Ascending aorta (tissue), 2 donors: ENCODE measurements at regions not wholly inside any gene's neighbourhood (a gene's known extent, or its start where the extent isn't known, plus 50 kb on each side); places are given as distances from the start of the nearest gene placed in this dataset.

Experiments used
- DNase-seq, 2 donors: peaks; one replicate each; pipeline ENCODE4 v3.0.0-alpha.2; 2019; ENCODE audit warnings: low spot score in 2 of 2
- H3K27ac ChIP-seq, 2 donors: fragments of 200-600 bp; sonication (generic); one replicate each; pipeline ENCODE4 v1.5.1; 2016 to 2017; ENCODE audit warnings: mild to moderate bottlenecking in 1 of 2
- H3K27me3 ChIP-seq: fragments of 200-600 bp; sonication (generic); one replicate; pipeline ENCODE4 v1.5.1; 2017
- H3K36me3 ChIP-seq, 2 donors: fragments of 200-600 bp; sonication (generic); one replicate each; pipeline ENCODE4 v1.5.1; 2016
- H3K4me1 ChIP-seq, 2 donors: fragments of 200-600 bp; sonication (generic); one replicate each; pipeline ENCODE4 v1.5.1; 2016 to 2017; ENCODE audit warnings: mild to moderate bottlenecking in 1 of 2
- H3K4me3 ChIP-seq, 2 donors: fragments of 200-600 bp; sonication (generic); one replicate each; pipeline ENCODE4 v1.5.1; 2016 to 2017; ENCODE audit warnings: mild to moderate bottlenecking in 1 of 2
- H3K9me3 ChIP-seq, 2 donors: fragments of 200-600 bp; sonication (generic); one replicate each; pipeline ENCODE4 v1.5.1; 2016
- intact Hi-C: fragments of 100-400 bp; cut with DNase I; formaldehyde crosslinking; loops from one replicate; pipeline ENCODE4 v1.15.1; 2023
- TF ChIP-seq, protein P1 (sequence below), 3 experiments: fragments of 200-600 bp in 2 of 3; fragments of 450-650 bp in 1 of 3; sonication (generic) in 2 of 3; IDR thresholded peaks; one replicate each; pipeline ENCODE4 v1.5.1; 2016 to 2019; ENCODE audit warnings: antibody characterized with exemption in 3 of 3, mild to moderate bottlenecking in 1 of 3, moderate library complexity in 1 of 3

DNA sequence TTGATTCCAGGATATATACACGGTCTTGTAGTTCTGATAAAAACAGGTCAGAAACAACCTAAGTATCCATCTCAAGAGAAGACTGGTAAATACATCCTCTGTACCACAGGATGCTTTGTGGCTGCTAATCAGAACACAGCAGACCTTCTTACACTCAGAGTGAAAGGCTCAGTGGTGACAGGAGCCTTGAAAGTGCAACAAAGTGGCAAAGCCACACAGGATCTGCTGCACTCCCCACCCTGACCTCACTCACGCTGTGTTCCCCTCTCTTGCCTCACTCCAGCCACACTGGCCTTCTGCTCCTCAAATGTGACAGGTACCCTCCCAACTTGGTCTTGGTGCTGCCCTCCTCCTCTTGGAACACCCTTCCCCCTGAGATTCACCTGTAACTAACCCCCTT lies 98.1 kb upstream of the GRIP1 start:
- TF ChIP-seq, protein P1, sequence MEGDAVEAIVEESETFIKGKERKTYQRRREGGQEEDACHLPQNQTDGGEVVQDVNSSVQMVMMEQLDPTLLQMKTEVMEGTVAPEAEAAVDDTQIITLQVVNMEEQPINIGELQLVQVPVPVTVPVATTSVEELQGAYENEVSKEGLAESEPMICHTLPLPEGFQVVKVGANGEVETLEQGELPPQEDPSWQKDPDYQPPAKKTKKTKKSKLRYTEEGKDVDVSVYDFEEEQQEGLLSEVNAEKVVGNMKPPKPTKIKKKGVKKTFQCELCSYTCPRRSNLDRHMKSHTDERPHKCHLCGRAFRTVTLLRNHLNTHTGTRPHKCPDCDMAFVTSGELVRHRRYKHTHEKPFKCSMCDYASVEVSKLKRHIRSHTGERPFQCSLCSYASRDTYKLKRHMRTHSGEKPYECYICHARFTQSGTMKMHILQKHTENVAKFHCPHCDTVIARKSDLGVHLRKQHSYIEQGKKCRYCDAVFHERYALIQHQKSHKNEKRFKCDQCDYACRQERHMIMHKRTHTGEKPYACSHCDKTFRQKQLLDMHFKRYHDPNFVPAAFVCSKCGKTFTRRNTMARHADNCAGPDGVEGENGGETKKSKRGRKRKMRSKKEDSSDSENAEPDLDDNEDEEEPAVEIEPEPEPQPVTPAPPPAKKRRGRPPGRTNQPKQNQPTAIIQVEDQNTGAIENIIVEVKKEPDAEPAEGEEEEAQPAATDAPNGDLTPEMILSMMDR (IDR thresholded peaks at IDR 0.05): no peak
- intact Hi-C loops: no loop called here
- no peaks in the 10 kb centered on the region for H3K27me3 ChIP-seq
- no peak for DNase-seq
- H3K4me3 ChIP-seq: no peak overlapping the region
- no peaks in the 10 kb centered on the region for H3K4me1 ChIP-seq
- H3K9me3 ChIP-seq: no peaks in the 10 kb centered on the region
- no peaks in the 10 kb centered on the region for H3K36me3 ChIP-seq
- H3K27ac ChIP-seq: no peak overlapping the region

- intact Hi-C loops: no loop called here
- TF ChIP-seq, protein P1 (IDR thresholded peaks at IDR 0.05): no peak
- no peak overlapping the region for H3K4me3 ChIP-seq
- H3K4me1 ChIP-seq: no peaks in the 10 kb centered on the region
- H3K27ac ChIP-seq: no peak overlapping the region
- H3K36me3 ChIP-seq: no peaks in the 10 kb centered on the region
- H3K27me3 ChIP-seq: no peaks in the 10 kb centered on the region
- H3K9me3 ChIP-seq: no peaks in the 10 kb centered on the region
- DNase-seq: no peak
Measured at GRCh38 chr12:66779466-66779865, 100.6 kb upstream of the GRIP1 start.

GRCh38 chr12:66786531-66787308 lies 107.8 kb upstream of the GRIP1 start:
- no peak overlapping the region for H3K27ac ChIP-seq
- H3K4me3 ChIP-seq: no peak overlapping the region
- no peaks in the 10 kb centered on the region for H3K27me3 ChIP-seq
- no peaks in the 10 kb centered on the region for H3K9me3 ChIP-seq
- intact Hi-C loops: no loop called here
- no peak for DNase-seq
- TF ChIP-seq, protein P1 (IDR thresholded peaks at IDR 0.05): no peak
- no peaks in the 10 kb centered on the region for H3K4me1 ChIP-seq
- no peaks in the 10 kb centered on the region for H3K36me3 ChIP-seq

DNA sequence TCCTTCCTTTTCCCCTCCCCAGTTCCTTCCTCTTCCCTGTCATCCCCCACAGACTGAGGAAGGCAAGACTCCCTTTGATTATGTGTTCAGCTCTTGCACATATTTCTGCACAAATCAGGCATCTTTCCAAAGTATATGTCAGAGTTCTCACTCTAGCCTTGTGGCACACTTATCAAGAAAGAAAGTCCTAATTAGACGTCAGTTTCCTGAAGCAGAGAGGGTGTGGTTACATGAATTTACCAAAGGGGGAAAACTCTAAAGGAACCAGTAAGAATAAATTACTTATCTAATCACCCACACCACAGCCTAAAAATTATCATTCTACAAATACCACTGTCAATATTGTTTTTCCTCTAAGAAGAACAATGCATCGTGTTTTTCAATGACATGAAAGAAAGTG lies 120.7 kb upstream of the GRIP1 start:
- TF ChIP-seq, protein P1 (IDR thresholded peaks at IDR 0.05): no peak
- intact Hi-C loops: no loop called here

DNA sequence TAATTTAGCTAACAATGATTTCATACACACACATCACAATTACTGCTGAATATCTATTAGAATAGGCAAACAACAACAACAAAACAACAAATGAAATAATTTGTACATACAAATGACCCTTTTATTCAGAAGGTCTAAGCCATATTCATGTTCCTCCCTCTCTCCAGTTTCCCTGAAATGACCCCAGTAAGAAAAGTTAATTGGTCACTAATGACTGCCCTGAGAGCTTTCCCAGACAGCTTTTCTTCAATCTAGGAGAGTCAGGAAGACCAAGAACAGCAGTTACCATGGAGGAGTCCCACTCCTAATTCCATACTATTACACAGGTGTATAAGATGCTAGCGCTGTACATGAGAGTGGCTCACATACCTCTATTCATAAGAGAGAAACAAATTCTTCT lies 121.2 kb upstream of the GRIP1 start:
- Histone ChIP-seq H3K4me1 (no peaks in the 10 kb centered on the region), H3K27ac (no peak overlapping the region), H3K36me3 (no peaks in the 10 kb centered on the region), H3K4me3 (no peak overlapping the region), H3K9me3 (no peaks in the 10 kb centered on the region), H3K27me3 (no peaks in the 10 kb centered on the region)
- intact Hi-C loops: no loop called here
- TF ChIP-seq, protein P1 (IDR thresholded peaks at IDR 0.05): no peak
- no peak for DNase-seq

More for the DNA sequence above, 120.7 kb upstream of the GRIP1 start:
- H3K4me1 ChIP-seq: no peaks in the 10 kb centered on the region
- no peaks in the 10 kb centered on the region for H3K36me3 ChIP-seq
- H3K27ac ChIP-seq: no peak overlapping the region
- no peak for DNase-seq
- H3K4me3 ChIP-seq: no peak overlapping the region
- no peaks in the 10 kb centered on the region for H3K27me3 ChIP-seq
- H3K9me3 ChIP-seq: no peaks in the 10 kb centered on the region
